Fibroblast of lung (primary cell): ENCODE measurements at regions not wholly inside any gene's neighbourhood (a gene's known extent, or its start where the extent isn't known, plus 50 kb on each side); places are given as distances from the start of the nearest gene placed in this dataset.

Source experiments
- DNase-seq, 2 donors: peaks; one replicate each; pipeline versions ENCODE4 v3.0.0 to v3.0.0-alpha.2; 2010; ENCODE audit warnings: low read depth in 2 of 2
- H2AFZ ChIP-seq: 2 replicates; pipeline ENCODE4 v1.5.1; 2012; ENCODE audit warnings: low read length, control low read depth, inconsistent platforms
- H3K27ac ChIP-seq: 2 replicates; pipeline ENCODE4 v1.5.1; 2011; ENCODE audit warnings: low read length, control low read depth; ENCODE audit not compliant: insufficient read depth
- H3K27me3 ChIP-seq: 2 replicates; pipeline ENCODE4 v1.5.1; 2011; ENCODE audit warnings: mild to moderate bottlenecking, low read length; ENCODE audit not compliant: control insufficient read depth, insufficient read depth
- H3K36me3 ChIP-seq: 2 replicates; pipeline ENCODE4 v1.5.1; 2011; ENCODE audit warnings: low read length; ENCODE audit not compliant: control insufficient read depth, insufficient read depth
- H3K4me1 ChIP-seq: 2 replicates; pipeline ENCODE4 v1.5.1; 2011; ENCODE audit warnings: low read length; ENCODE audit not compliant: control insufficient read depth, insufficient read depth; ENCODE audit errors: extremely low read depth
- H3K4me2 ChIP-seq: 2 replicates; pipeline ENCODE4 v1.5.1; 2011; ENCODE audit warnings: low read length, control low read depth; ENCODE audit not compliant: insufficient read depth; ENCODE audit errors: extremely low read depth
- H3K4me3 ChIP-seq, 4 experiments: fragments of 200-600 bp in 1 of 4; sonication (generic) in 1 of 4; replicated peaks in 1 of 4; 2 replicates each; pipeline ENCODE4 v1.5.1; 2011 to 2016; ENCODE audit warnings: low read length in 4 of 4, low read depth in 3 of 4, mild to moderate bottlenecking in 3 of 4, control low read depth in 2 of 4, inconsistent platforms in 1 of 4, mixed read lengths in 1 of 4; ENCODE audit not compliant: insufficient read depth in 1 of 4; ENCODE audit errors: control extremely low read depth in 1 of 4
- H3K79me2 ChIP-seq: 2 replicates; pipeline ENCODE4 v1.5.1; 2012; ENCODE audit warnings: mild to moderate bottlenecking, low read length, inconsistent platforms; ENCODE audit not compliant: control insufficient read depth, insufficient read depth
- H3K9ac ChIP-seq: 2 replicates; pipeline ENCODE4 v1.5.1; 2011; ENCODE audit warnings: mild to moderate bottlenecking, low read length, control low read depth; ENCODE audit not compliant: insufficient read depth
- H3K9me3 ChIP-seq: 2 replicates; pipeline ENCODE4 v1.5.1; 2012; ENCODE audit warnings: low read depth, low read length; ENCODE audit not compliant: control insufficient read depth, insufficient read depth
- H4K20me1 ChIP-seq: 2 replicates; pipeline ENCODE4 v1.5.1; 2011; ENCODE audit warnings: low read length; ENCODE audit not compliant: control insufficient read depth, insufficient read depth; ENCODE audit errors: extremely low read depth
- CTCF ChIP-seq, 2 donors: IDR thresholded peaks in 1 of 2; conservative IDR thresholded peaks in 1 of 2; 1 replicate in 1 of 2; 2 replicates in 1 of 2; pipeline ENCODE4 v1.5.1; 2011 to 2012; ENCODE audit warnings: low read length in 2 of 2, control low read depth in 1 of 2, inconsistent platforms in 1 of 2, low read depth in 1 of 2, mild to moderate bottlenecking in 1 of 2
- EZH2 ChIP-seq: IDR thresholded peaks from 2 replicates; pipeline ENCODE4 v1.5.1; 2012; ENCODE audit warnings: low read length, control low read depth, mild to moderate bottlenecking; ENCODE audit errors: missing control alignments

DNA sequence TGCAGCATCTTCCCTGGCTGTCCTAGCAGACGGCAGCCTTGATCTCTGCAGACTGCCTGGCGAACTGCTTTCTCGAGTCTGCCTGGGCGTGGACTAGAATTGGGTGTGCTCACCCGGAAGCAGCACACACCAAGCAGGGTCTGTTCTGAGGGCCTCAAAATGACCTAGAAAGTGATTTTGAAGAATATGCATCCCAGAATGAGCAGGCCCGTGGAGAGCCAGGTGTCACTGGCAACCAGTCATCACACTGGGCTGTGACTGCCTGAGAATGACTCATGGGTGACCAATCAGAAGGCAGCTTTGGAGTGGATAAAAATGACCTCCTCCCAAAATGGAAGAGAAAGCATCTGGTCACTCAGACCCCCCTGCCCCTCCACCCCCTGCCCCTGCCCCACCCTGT lies 114.9 kb upstream of the NECTIN1 start:
- no peak overlapping the region for H2AFZ ChIP-seq
- no peak overlapping the region for H3K27ac ChIP-seq
- H3K27me3 ChIP-seq: peaks cover 3% of the 10 kb centered on the region
- TF ChIP-seq EZH2: no peak
- no peak for TF ChIP-seq CTCF (conservative IDR thresholded peaks at IDR 0.05 in 1 of 2, IDR thresholded peaks at IDR 0.05 in 1 of 2; ENCODE audit: low read depth in 1 of 2, low read length in 2 of 2)
- peak in 1 of 2 donors; percentile 10 for DNase-seq
- H3K4me3 ChIP-seq: no peak overlapping the region
- H4K20me1 ChIP-seq: no peaks in the 10 kb centered on the region
- H3K9me3 ChIP-seq: no peaks in the 10 kb centered on the region
- H3K9ac ChIP-seq: no peak overlapping the region
- H3K36me3 ChIP-seq: no peaks in the 10 kb centered on the region
- H3K79me2 ChIP-seq: no peaks in the 10 kb centered on the region
- no peaks in the 10 kb centered on the region for H3K4me1 ChIP-seq
- H3K4me2 ChIP-seq: no peak overlapping the region

DNA sequence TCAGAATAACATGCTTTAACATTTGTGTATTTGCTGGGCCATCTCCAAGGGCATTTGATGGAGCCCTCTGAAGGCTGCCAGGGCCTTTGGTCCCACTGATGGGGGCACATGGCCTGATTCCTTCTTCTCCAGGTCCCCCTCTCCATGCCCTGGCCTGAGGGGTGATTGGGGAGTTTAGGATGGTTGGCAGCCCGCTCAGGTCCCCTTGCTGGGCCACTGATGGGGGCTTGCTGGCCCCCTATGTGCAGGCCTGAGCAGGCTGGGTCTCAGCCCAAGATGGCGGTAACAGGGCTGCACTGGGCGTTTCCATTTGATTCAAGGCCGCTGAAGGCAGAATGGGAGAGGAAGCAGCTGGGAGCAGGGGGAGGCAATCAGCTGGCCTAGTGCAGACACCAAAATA lies 113.7 kb upstream of the NECTIN1 start:
- H3K27ac ChIP-seq: no peak overlapping the region
- no peak overlapping the region for H3K9ac ChIP-seq
- H3K9me3 ChIP-seq: no peaks in the 10 kb centered on the region
- H3K4me2 ChIP-seq: no peak overlapping the region
- DNase-seq: no peak
- H3K4me1 ChIP-seq: no peaks in the 10 kb centered on the region
- no peaks in the 10 kb centered on the region for H3K79me2 ChIP-seq
- TF ChIP-seq CTCF (conservative IDR thresholded peaks at IDR 0.05 in 1 of 2, IDR thresholded peaks at IDR 0.05 in 1 of 2; ENCODE audit: low read depth in 1 of 2, low read length in 2 of 2): no peak
- TF ChIP-seq EZH2: no peak
- peaks cover 3% of the 10 kb centered on the region for H3K27me3 ChIP-seq
- H2AFZ ChIP-seq: no peak overlapping the region
- no peaks in the 10 kb centered on the region for H3K36me3 ChIP-seq
- no peaks in the 10 kb centered on the region for H4K20me1 ChIP-seq
- no peak overlapping the region for H3K4me3 ChIP-seq

- H3K36me3 ChIP-seq: no peaks in the 10 kb centered on the region
- TF ChIP-seq CTCF (conservative IDR thresholded peaks at IDR 0.05 in 1 of 2, IDR thresholded peaks at IDR 0.05 in 1 of 2; ENCODE audit: low read depth in 1 of 2, low read length in 2 of 2) (no peak), EZH2 (no peak)
- no peak overlapping the region for H3K27ac ChIP-seq
- H4K20me1 ChIP-seq: no peaks in the 10 kb centered on the region
- DNase-seq: no peak
- no peak overlapping the region for H3K4me3 ChIP-seq
- H3K9ac ChIP-seq: no peak overlapping the region
- no peaks in the 10 kb centered on the region for H3K9me3 ChIP-seq
- H3K4me2 ChIP-seq: no peak overlapping the region
- no peaks in the 10 kb centered on the region for H3K4me1 ChIP-seq
- no peaks in the 10 kb centered on the region for H3K79me2 ChIP-seq
- H2AFZ ChIP-seq: no peak overlapping the region
- H3K27me3 ChIP-seq: peaks cover 3% of the 10 kb centered on the region
These were observed 110.6 kb upstream of the NECTIN1 start for GRCh38 chr11:119839476-119840133.
